Heart right ventricle (tissue), 16 donors: ENCODE measurements at regions not wholly inside any gene's neighbourhood (a gene's known extent, or its start where the extent isn't known, plus 50 kb on each side); places are given as distances from the start of the nearest gene placed in this dataset.

Experiments
- ATAC-seq, 8 donors: fragments of 200-7000 bp; cut with Tn5 transposase; one replicate each; pipeline ENCODE4 v1.9.1; 2020; ENCODE audit warnings: mild to moderate bottlenecking in 8 of 8, moderate library complexity in 8 of 8, moderate number of reproducible peaks in 1 of 8
- DNase-seq, 2 donors: peaks; one replicate each; pipeline ENCODE4 v3.0.0-alpha.2; 2020
- H3K27ac ChIP-seq, 10 donors: fragments of 200-600 bp; sonication (generic) in 2 of 10; one replicate each; pipeline versions ENCODE4 v1.5.0 to v1.8.0; 2020 to 2022; ENCODE audit warnings: mild to moderate bottlenecking in 3 of 10
- H3K27me3 ChIP-seq, 7 donors: fragments of 200-600 bp; one replicate each; pipeline ENCODE4 v1.8.0; 2021 to 2022; ENCODE audit warnings: mild to moderate bottlenecking in 2 of 7
- H3K36me3 ChIP-seq, 9 donors: fragments of 200-600 bp; sonication (generic) in 1 of 9; one replicate each; pipeline versions ENCODE4 v1.5.0 to v1.8.0; 2020 to 2022; ENCODE audit warnings: mild to moderate bottlenecking in 2 of 9
- H3K4me1 ChIP-seq, 9 donors: fragments of 200-600 bp; sonication (generic) in 1 of 9; one replicate each; pipeline versions ENCODE4 v1.5.0 to v1.8.0; 2020 to 2022; ENCODE audit warnings: mild to moderate bottlenecking in 4 of 9
- H3K4me3 ChIP-seq, 10 donors: fragments of 200-600 bp; sonication (generic) in 2 of 10; one replicate each; pipeline versions ENCODE4 v1.5.0 to v1.8.0; 2020 to 2022; ENCODE audit warnings: mild to moderate bottlenecking in 7 of 10, moderate library complexity in 2 of 10
- H3K9me3 ChIP-seq, 11 donors: fragments of 200-600 bp in 10 of 11; sonication (generic) in 2 of 11; one replicate each; pipeline versions ENCODE4 v1.5.0 to v1.8.0; 2013 to 2022; ENCODE audit warnings: mild to moderate bottlenecking in 2 of 11, control low read depth in 1 of 11, moderate library complexity in 1 of 11
- WGBS, 2 donors: extraction: QIAGEN DNeasy Blood & Tissue Kit; methylation state at CpG; one replicate each; pipeline ENCODE4 v1.1.7; 2013; ENCODE audit warnings: inconsistent platforms in 1 of 2; 5-methylcytosine and 5-hydroxymethylcytosine counted together
- intact Hi-C, 10 donors: fragments of 100-400 bp; cut with DNase I; formaldehyde crosslinking; loops; one replicate each; pipeline versions ENCODE4 v1.11.1 to v1.14.2; 2022
- TF ChIP-seq, protein P1 (sequence below), 9 donors: fragments of 200-600 bp; sonication (generic) in 2 of 9; IDR thresholded peaks; one replicate each; pipeline versions ENCODE4 v1.5.0 to v1.8.0; 2021 to 2022; ENCODE audit warnings: antibody characterized with exemption in 9 of 9, mild to moderate bottlenecking in 5 of 9, moderate library complexity in 1 of 9
- donor health status: Arrhythmogenic right ventricular cardiomyopathy.
- donor health status: ischemic (EF 13 %, LVEDD 7.1; RV severe dilation, severe dysfunction).
- donor health status: healthy with polysubstance abuse.
- donor health status: DM: no; HTN: yes; CAD: no.
- donor health status: DM: no; HTN: no; CAD: no.
- donor health status: ischemic (EF 25% LVEDD 6.9; RV normal size, moderate dysfunction).
- donor health status: ischemic (EF 25% LVEDD 5.7; RV mildly dilated, moderate dysfunction).
- donor health status: healthy.
- donor health status: DM: yes; HTN: yes; CAD: no.
- donor health status: Ischemic cardiomyopathy.
- donor health status: ischemic (EF 35%, LVEDD 5.7; RV mildly dilated, moderate dysfunction).
- donor health status: nonischemic (EF 11% LVEDD 7.7; RV severe dilation, severe dysfunction).
- donor health status: DM: yes; HTN: yes; CAD: no.
- donor health status: PGD.
- donor health status: ischemic (EF 29% LVEDD 5.4; RV normal size, mild dysfunction).
- donor health status: nonischemic (EF 23%, LVEDD 6.1; RV moderate dilation, normal function).

DNA sequence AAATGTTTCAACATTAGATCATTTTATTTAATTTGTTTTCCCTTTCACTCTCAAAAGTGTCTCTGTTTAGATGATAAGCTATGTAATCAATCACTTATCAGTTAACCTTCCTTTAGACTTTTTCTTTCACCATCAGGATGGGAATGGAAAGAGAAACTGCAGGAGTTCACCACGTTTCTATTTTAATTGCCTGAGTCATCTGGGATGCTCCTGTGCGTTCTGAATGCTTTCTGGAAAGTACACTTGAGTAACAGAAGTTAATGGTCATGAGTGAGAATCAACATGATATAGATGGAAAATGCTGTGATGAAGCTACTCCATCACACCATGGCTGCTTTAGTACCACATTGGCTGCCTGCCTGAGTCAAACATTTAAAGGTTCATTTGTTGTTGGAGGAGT lies 783.3 kb upstream of the CDH9 start:
- no peaks in the 10 kb centered on the region for H3K4me1 ChIP-seq
- H3K9me3 ChIP-seq = peaks cover 0 to 3% (median 0%) of the 10 kb centered on the region in 11 donors
- no peaks in the 10 kb centered on the region for H3K36me3 ChIP-seq
- no peaks in the 10 kb centered on the region for H3K27me3 ChIP-seq
- no peak overlapping the region for H3K27ac ChIP-seq
- no peak for ATAC-seq
- no peak for DNase-seq
- intact Hi-C loops = no loop called here
- TF ChIP-seq, protein P1, sequence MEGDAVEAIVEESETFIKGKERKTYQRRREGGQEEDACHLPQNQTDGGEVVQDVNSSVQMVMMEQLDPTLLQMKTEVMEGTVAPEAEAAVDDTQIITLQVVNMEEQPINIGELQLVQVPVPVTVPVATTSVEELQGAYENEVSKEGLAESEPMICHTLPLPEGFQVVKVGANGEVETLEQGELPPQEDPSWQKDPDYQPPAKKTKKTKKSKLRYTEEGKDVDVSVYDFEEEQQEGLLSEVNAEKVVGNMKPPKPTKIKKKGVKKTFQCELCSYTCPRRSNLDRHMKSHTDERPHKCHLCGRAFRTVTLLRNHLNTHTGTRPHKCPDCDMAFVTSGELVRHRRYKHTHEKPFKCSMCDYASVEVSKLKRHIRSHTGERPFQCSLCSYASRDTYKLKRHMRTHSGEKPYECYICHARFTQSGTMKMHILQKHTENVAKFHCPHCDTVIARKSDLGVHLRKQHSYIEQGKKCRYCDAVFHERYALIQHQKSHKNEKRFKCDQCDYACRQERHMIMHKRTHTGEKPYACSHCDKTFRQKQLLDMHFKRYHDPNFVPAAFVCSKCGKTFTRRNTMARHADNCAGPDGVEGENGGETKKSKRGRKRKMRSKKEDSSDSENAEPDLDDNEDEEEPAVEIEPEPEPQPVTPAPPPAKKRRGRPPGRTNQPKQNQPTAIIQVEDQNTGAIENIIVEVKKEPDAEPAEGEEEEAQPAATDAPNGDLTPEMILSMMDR (IDR thresholded peaks at IDR 0.05) = no peak
- H3K4me3 ChIP-seq = no peak overlapping the region
- 25 to 29% methylated on average over 2 of the region's 2 CpGs for WGBS, 2 donors

DNA sequence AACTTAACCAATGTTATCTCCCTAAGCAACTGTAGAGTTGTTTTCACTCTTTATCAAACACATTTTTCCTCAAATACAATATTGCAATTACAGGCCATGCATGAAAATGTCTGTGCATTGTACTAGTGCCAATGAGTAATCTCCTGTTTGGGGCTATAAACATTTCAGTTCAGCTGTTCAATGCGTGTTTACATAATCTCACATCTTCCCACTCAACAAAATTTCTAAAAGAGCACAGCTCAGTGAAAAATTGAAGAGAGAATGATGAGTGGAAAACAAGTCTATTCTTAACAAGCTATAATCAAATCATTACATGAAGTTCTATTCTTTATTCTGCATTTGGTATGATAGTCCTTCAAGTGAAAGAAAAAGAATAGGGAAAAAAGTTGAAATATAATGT lies 780.5 kb upstream of the CDH9 start:
- ATAC-seq = no peak
- no peaks in the 10 kb centered on the region for H3K4me1 ChIP-seq
- TF ChIP-seq, protein P1 (IDR thresholded peaks at IDR 0.05) = no peak
- no peaks in the 10 kb centered on the region for H3K27me3 ChIP-seq
- intact Hi-C loops = no loop called here
- no peak overlapping the region for H3K27ac ChIP-seq
- H3K36me3 ChIP-seq = no peaks in the 10 kb centered on the region
- H3K9me3 ChIP-seq = peaks cover 0 to 4% (median 0%) of the 10 kb centered on the region in 11 donors
- no peak overlapping the region for H3K4me3 ChIP-seq
- no peak for DNase-seq
- 49 to 69% methylated on average over 1 of the region's 1 CpG for WGBS, 2 donors

DNA sequence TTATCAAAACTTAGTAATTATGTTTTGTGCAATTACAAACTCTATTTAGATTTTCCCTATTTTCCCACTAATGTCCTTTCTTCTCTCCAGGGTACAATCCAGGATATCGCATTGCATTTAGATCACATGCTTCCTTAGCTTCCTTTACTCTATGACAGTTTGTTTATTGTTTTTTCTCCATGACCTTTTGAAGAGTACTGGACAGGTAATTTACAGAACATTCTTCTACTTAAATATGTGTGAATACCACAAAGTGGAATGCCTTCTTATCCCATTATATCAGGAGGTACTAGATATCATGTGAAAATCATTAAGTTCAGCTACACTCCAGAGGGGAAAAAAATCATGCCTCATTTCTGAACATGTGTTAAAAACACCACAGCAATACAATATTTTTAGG lies 776.6 kb upstream of the CDH9 start:
- no peaks in the 10 kb centered on the region for H3K27me3 ChIP-seq
- no peaks in the 10 kb centered on the region for H3K36me3 ChIP-seq
- intact Hi-C loops = no loop called here
- H3K27ac ChIP-seq = no peak overlapping the region
- DNase-seq (no peak), ATAC-seq (no peak)
- WGBS, 2 donors = 0% methylated on average over 1 of the region's 1 CpG
- no peaks in the 10 kb centered on the region for H3K4me1 ChIP-seq
- H3K4me3 ChIP-seq = no peak overlapping the region
- H3K9me3 ChIP-seq = peaks cover 0 to 4% (median 0%) of the 10 kb centered on the region in 11 donors
- TF ChIP-seq, protein P1 (IDR thresholded peaks at IDR 0.05) = no peak

DNA sequence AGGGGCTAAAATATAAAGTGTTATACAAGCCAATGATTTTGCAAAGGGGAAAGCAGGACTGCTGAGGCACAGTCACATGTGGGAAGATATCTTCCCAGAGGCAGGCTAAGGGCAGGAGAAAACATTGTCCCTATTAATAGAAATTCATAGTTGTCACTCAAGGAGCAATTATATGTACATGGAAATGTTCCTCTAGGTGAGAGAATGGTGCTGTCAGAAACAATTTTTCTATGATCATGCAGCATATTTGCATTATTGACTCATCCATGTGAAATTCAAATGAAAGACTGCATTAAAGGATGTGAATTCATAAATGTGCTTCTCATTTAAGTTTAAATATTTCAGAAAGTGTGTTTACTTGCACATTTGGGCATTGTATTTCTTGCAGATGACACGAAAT lies 775.9 kb upstream of the CDH9 start:
- TF ChIP-seq, protein P1 (IDR thresholded peaks at IDR 0.05) = no peak
- peaks cover 0 to 4% (median 0%) of the 10 kb centered on the region in 11 donors for H3K9me3 ChIP-seq
- no peaks in the 10 kb centered on the region for H3K36me3 ChIP-seq
- H3K27ac ChIP-seq = no peak overlapping the region
- DNase-seq (no peak), ATAC-seq (no peak)
- WGBS, 2 donors = 58 to 78% methylated on average over 1 of the region's 1 CpG
- intact Hi-C loops = no loop called here
- no peaks in the 10 kb centered on the region for H3K4me1 ChIP-seq
- H3K27me3 ChIP-seq = no peaks in the 10 kb centered on the region
- no peak overlapping the region for H3K4me3 ChIP-seq
